Ecto neural progenitor cell (in vitro differentiated cells): ENCODE measurements at regions not wholly inside any gene's neighbourhood (a gene's known extent, or its start where the extent isn't known, plus 50 kb on each side); places are given as distances from the start of the nearest gene placed in this dataset.

ENCODE experiments used
- DNase-seq: peaks from one replicate; pipeline ENCODE4 v3.0.0-alpha.2; 2018; ENCODE audit warnings: low spot score

DNA sequence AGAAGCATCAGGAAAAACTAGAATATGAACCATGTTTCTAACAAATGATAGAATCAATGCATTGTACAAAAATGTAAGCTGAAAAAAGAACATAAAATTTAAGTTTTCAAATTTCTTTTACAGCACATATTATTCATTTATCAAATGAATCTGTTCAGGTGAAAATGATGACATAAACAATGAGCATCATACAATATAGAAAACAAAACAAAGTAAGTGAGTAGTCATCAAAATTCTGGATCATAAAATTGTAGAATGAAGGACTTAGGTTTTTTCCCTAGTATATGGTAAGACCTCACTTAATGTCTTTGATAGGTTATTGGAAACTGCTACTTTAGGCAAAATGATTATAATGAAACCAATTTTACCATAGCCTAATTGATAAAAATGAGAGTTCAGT, 427.0 kb upstream of the KCNH7 start:
- no peak for DNase-seq

- DNase-seq, result no peak
These were observed 425.8 kb upstream of the KCNH7 start for GRCh38 chr2:163264341-163264740.

DNA sequence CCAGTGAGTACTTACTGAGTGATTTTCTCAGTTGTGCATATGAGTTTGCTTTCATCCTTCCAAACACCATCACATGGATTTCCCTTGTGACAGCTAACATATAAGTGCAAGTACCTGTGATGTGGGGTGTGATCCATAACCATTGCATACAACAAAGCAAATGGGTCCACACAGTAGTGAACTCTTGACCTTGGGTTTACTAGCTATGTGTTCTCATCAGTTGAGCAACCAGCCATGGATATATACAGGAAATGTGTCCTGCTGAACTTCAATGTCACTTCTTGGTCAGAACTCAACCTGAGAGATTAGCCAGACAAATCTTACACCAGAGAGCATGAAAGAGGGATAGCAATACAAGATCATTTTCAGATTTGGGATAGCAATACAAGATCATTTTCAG, 420.9 kb upstream of the KCNH7 start:
- no peak for DNase-seq

- DNase-seq, result no peak
These were observed 416.5 kb upstream of the KCNH7 start for GRCh38 chr2:163255086-163255485.

DNA sequence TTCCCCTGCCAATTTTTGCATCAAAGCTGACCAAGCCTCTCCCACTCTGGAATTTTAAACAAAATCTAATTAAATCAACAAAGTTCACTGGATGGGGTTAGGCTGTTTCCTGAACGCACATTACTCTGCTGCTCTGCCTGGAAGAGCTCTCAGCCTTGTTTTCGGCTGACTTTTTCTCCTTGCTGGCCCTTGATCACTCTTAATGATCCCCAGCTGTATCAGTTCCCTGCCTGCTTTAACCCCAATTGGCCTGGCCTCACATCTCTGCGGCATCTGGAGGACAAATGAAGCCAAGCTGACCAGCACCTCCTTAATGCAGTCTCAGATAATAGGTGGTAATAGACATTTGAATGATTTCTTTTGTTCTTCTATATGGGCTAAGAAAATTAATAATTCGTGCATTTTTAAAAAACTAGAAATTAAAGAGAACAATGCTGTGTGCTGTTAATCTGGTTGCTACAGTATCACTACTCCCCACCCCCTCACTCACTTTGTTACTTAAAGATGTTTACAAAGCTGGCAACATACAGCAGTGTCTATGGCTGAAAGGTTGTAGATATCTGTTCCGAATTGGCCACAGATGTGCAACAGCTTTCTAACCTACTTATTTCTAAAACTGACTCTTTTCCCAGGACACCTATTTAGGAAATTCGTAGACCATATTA, 415.2 kb upstream of the KCNH7 start:
- no peak for DNase-seq

- no peak for DNase-seq
These were observed 413.6 kb upstream of the KCNH7 start for GRCh38 chr2:163252199-163252598.

DNA sequence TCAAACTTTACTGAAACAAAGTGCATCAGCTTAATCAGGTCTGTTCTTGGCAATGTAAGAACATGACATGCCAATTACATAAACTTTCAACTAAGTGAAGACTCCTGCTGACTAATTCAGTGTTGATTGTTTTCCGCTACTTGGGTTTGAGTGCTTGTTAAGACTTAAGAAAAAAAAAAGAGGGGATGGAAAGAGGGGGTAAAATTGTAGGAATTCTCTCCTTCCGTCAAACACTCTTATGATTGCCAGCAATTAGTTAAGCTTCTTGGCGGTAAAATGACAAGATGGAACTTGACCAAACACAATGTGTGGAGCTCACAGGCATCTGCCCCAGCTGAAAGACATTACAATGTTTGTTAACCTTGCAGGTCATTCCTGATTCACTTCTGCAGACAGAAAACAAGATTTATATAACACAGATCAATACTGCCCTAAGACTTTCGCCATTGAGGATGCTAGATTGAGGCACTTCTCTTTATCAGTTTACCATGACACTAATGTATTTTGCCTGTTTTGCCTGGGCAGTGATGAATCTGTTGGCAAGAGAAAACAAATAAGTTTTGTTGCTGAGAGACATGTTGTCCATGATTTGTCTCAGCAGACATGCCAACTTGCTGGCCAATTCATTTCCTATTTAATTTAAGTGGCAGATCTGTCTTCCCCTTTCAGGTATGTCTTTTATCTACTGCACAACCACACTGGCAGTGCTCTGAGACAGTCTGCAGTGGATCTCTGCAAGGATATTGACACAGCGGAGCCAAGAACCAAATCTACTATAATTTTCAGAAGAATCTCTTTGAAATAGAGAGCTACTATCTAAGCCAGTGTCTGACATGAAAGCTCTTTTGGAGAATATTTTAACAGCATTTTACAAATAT, 410.0 kb upstream of the KCNH7 start:
- DNase-seq, result no peak

- DNase-seq, result no peak
These were observed 409.3 kb upstream of the KCNH7 start for GRCh38 chr2:163247847-163248220.

DNA sequence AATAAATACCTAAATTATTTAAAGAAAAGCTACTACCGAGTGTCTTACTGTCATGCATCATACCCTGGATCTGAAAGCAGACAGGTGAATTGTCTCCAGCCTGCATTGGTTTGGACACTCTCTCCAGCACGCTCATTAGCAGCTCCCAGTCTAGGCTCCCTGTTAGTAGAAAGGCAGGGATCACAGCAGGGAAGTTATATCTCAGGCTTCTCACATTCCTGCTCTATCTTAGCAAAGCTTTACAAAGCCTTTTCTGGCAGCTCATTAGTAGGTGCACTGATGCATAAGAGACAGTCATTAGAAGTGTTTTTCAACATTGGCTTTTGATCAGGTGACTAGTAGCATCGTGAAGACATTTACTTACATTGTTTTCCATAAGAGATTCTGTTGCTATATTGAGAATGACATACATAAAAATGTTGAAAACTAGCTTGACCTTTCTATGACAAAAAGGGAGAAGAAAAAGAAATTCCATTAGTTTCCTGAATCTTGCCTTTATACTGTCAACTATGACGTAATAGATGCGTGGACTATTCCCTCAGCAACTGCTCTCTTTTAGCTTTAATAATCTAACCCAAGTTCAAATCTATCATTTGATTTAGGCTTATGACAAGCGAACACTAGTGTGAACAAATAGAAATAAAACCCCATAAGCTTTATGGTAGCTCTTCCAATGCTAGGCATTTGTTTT, 408.7 kb upstream of the KCNH7 start:
- DNase-seq, result no peak

DNA sequence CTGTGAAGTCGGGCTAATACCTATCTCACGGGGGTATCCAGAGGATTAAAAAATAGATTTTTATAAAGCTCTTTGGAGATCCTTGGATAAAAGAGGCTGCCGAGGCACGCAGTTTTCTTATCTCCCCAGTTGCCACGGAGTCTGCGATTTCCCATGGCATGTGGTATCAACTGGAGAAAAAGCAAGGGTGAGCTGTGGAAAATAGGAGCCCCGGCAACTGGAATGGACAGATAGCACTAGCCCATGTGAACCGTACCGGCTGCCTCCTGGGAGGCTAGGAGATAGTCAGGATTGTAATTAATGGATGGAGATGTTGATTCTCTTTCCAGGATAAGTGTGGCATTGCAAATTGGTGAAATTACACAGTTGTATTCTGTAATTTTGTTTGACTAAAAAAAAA, 407.6 kb upstream of the KCNH7 start:
- DNase-seq, result no peak

- no peak for DNase-seq
These were observed 398.0 kb upstream of the KCNH7 start for GRCh38 chr2:163236553-163236952.

DNA sequence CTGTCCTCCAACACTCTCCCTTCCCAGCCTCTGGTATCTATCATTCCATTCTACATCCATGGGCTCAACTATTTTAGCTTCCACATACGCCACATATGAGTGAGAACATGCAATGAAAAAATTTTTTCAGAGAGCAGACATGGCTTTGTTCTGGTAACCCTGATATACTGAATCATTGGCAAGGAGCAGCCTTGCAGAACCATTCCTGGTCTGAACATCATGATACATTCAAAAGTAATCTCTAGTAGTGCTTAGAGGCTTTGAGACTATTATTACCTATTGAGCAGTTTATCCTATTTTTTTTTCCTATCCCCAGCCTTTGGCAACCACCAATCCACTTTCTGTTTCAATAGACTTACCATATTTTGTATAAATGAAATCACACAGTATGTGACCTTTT, 393.1 kb upstream of the KCNH7 start:
- no peak for DNase-seq

DNA sequence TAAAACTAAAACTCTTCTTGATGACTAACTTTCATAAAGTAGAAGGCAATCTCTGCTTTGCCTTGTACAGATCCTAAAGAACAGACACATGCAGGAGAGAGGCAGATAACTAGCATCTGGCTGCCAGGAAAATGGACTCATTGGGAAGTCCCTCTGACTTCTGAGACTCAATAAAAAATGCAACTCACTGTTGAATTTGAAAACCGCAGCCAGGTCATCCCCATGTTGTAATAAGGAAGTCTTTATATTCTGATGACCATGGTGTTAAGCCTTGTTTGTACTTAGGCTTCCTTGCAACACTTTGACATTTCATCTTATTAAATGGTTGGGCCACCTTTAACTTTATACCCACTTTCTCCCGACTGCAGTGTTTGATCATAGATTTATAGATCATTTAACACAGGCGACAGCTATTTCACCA, 375.1 kb upstream of the KCNH7 start:
- DNase-seq, result no peak

DNA sequence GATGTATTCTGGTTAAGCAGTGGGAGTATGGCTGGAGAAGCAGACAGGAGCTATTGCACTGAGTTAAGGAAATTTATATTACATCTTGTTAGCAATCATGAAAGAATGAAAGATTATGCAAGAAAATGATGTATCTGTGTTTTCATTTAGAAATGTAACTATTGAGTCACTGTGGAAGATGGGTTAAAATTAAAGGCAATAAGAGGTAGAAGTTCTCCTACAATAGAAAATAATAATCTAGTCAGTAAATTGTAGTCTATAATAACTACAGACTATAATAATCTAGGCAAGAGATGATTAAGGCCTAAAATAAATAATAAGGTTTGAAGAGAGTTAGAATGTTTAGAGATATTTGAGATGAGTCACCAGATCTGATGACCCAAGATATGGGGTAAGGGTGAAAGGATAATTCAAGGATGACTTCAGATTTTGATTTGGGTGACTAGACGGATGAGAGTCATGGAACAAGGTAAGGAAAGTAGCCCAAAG, 371.9 kb upstream of the KCNH7 start:
- DNase-seq, result no peak

- DNase-seq, result no peak
These were observed 369.3 kb upstream of the KCNH7 start for GRCh38 chr2:163207693-163208370.

GRCh38 chr2:163205589-163206254, 367.2 kb upstream of the KCNH7 start:
- no peak for DNase-seq

DNA sequence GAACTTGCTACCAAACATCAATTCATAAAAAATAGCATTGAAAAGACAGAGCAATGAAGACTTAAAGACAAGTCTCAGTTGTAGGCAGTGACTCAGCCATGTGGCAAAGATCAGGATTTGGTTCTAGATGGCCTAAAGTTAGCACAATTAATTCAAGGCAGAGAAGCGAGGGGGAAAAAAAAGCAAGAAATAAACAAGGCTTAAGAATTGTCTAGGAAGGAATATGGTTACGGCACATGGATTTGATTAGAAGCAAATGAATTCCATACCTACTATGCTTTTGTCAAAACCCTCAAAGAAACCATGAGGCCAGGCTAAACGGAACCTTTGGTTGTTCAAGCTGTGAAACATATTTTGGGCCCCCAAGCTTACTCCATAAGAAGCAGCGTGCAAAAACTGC, 362.2 kb upstream of the KCNH7 start:
- no peak for DNase-seq

GRCh38 chr2:163198972-163199371, 360.4 kb upstream of the KCNH7 start:
- DNase-seq, result no peak

DNA sequence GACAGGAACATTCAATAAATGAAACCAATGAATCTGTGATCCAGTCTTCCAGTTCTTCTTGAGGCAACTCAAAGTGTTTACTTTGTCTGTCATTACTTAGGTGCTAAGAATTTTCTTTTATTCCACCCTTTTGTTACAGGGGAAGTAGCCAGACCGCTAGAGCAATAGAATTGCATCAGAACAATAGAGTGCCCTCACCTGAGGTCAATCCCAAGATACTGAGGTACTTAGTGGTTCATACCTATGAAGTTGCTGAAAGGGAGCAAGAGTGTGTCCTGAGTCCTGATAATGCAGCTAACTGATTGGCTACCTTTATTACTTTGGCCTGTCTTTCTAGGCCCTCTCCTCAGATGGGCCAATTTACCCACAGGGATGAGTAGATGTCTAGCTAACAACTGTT, 359.4 kb upstream of the KCNH7 start:
- no peak for DNase-seq

DNA sequence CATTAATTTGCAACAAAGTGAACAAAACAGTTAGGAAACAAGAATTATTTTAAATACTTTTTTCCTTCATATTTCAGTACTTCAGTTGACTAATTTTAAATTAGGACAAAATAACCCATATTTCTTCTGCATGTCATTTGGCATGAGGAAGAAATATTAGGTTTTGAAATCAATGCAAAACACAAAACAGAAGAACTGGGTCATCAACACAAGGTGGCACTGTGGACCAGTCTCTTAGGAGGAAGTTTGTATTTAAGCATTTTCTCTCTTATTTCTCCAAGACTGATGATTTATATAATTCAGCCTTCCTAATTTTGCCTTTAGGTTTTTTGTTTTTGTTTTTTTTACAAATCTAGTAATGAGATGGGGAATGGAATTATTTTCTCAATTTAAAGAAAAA, 352.8 kb upstream of the KCNH7 start:
- no peak for DNase-seq

DNA sequence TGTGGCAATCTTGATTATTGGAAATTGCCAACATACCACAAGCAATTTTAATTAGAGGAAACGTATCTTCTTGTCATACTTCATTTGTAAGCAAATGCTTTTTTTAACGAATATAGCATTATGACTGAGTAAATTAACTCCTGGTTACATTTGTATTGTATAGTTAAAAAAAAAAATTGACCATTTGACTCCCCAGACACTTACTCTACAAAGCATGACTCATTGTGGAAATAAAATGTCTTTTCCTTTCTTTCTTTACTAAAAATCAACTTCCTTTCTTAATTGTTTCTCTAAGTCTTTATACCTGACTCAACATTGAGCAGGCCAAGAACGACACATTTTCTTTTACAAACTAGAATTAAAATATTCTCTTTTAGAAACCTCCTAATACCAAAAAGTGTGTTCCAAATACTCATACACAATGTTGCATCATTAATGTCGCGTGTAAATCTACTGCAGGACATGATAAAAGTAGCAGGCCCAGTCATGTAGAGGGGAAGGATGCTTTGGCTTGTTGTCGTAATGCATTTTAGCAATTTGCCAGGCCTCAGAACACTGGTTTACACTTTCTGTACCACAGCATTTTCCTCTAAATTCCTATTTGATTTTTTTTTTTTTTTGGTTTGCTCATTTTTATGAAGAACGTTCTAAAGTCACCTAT, 349.6 kb upstream of the KCNH7 start:
- no peak for DNase-seq
